Peyer's patch (tissue), 4 donors: ENCODE measurements at regions not wholly inside any gene's neighbourhood (a gene's known extent, or its start where the extent isn't known, plus 50 kb on each side); places are given as distances from the start of the nearest gene placed in this dataset.

Experiments
- DNase-seq, 3 donors: peaks; one replicate each; pipeline ENCODE4 v3.0.0-alpha.2; 2017 to 2019
- H3K27ac ChIP-seq, 4 donors: fragments of 200-600 bp; sonication (generic); one replicate each; pipeline ENCODE4 v1.5.1; 2016 to 2019
- H3K27me3 ChIP-seq, 2 donors: fragments of 200-600 bp; sonication (generic); one replicate each; pipeline ENCODE4 v1.5.1; 2019
- H3K36me3 ChIP-seq, 3 donors: fragments of 200-600 bp; sonication (generic); one replicate each; pipeline ENCODE4 v1.5.1; 2016 to 2019
- H3K4me1 ChIP-seq, 4 donors: fragments of 200-600 bp; sonication (generic); one replicate each; pipeline ENCODE4 v1.5.1; 2016 to 2019
- H3K4me3 ChIP-seq, 4 donors: fragments of 200-600 bp; sonication (generic); 1 replicate in 3 of 4; 2 replicates in 1 of 4; pipeline ENCODE4 v1.5.1; 2016 to 2019; ENCODE audit warnings: mild to moderate bottlenecking in 1 of 4
- H3K9me3 ChIP-seq, 4 donors: fragments of 200-600 bp; sonication (generic); one replicate each; pipeline ENCODE4 v1.5.1; 2016 to 2019; ENCODE audit warnings: mild to moderate bottlenecking in 1 of 4
- CTCF ChIP-seq, 6 experiments: fragments of 450-650 bp in 4 of 6; fragments of 200-600 bp in 2 of 6; sonication (generic) in 1 of 6; IDR thresholded peaks; one replicate each; pipeline ENCODE4 v1.5.1; 2017 to 2019; ENCODE audit warnings: antibody characterized with exemption in 6 of 6, mild to moderate bottlenecking in 3 of 6, moderate library complexity in 1 of 6
- POLR2A ChIP-seq, 2 donors: fragments of 450-650 bp; IDR thresholded peaks; one replicate each; pipeline ENCODE4 v1.5.1; 2017; ENCODE audit warnings: antibody characterized with exemption in 2 of 2, mild to moderate bottlenecking in 2 of 2, moderate library complexity in 2 of 2

- Histone ChIP-seq H3K27me3 (no peaks in the 10 kb centered on the region), H3K4me1 (peaks cover 0 to 10% (median 0%) of the 10 kb centered on the region in 4 donors), H3K4me3 (no peak overlapping the region), H3K27ac (no peak overlapping the region), H3K36me3 (no peaks in the 10 kb centered on the region), H3K9me3 (no peaks in the 10 kb centered on the region)
- TF ChIP-seq POLR2A (IDR thresholded peaks at IDR 0.05) (no peak), CTCF (IDR thresholded peaks at IDR 0.05) (no peak)
- DNase-seq, result no peak
Observed at GRCh38 chr15:68482246-68482645, 50.3 kb upstream of the ITGA11 start.

DNA sequence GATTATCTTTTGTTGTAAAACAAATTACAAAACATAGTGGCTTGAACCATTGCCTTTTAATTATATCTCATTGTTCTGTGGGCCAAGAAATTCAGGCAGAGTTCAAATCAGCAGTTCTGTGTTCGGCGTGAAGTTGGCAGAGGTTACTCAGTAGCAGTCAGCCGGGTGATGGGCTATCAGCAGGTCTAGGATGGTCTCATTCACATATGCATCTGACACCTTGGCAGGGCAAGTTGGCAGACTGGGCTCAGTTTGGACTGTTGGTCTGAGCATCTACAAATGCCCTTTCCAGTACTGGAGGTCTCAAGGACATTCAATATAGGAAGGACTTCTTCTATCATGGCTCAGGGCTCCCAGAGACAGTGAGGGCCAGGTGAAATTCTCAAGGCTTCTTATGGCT lies 51.2 kb upstream of the ITGA11 start:
- no peaks in the 10 kb centered on the region for H3K9me3 ChIP-seq
- H3K27me3 ChIP-seq, result no peaks in the 10 kb centered on the region
- H3K4me3 ChIP-seq, result no peak overlapping the region
- peaks cover 0 to 10% (median 0%) of the 10 kb centered on the region in 4 donors for H3K4me1 ChIP-seq
- TF ChIP-seq CTCF (IDR thresholded peaks at IDR 0.05), result no peak
- TF ChIP-seq POLR2A (IDR thresholded peaks at IDR 0.05), result no peak
- no peak for DNase-seq
- no peaks in the 10 kb centered on the region for H3K36me3 ChIP-seq
- no peak overlapping the region for H3K27ac ChIP-seq

DNA sequence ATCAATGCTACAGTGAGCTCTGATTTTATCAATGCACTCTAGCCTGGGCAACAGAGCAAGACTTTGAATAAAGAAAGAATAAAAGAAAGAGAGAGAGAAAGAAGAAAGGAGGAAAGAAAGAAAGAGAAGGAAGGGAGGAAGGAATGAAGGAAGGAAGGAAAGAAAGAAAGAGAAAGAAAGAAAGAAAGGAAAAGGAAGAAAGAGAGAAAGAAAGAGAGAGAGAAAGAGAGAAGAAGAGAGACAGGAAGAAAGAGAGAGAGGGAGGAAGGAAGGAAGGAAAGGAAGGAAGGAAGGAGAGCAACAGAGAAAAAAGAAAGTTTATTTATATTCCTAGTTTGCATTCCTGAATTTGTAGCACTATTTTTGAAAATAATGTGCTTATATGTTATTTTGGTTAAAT lies 52.3 kb upstream of the ITGA11 start:
- Histone ChIP-seq H3K27ac (peak overlapping the region in 1 of 4 donors; percentile 60), H3K9me3 (no peaks in the 10 kb centered on the region), H3K4me3 (no peak overlapping the region), H3K36me3 (no peaks in the 10 kb centered on the region), H3K27me3 (no peaks in the 10 kb centered on the region), H3K4me1 (peaks cover 0 to 10% (median 0%) of the 10 kb centered on the region in 4 donors)
- TF ChIP-seq CTCF (IDR thresholded peaks at IDR 0.05), result no peak
- TF ChIP-seq POLR2A (IDR thresholded peaks at IDR 0.05), result no peak
- DNase-seq, result no peak

GRCh38 chr15:68484696-68485400 lies 52.9 kb upstream of the ITGA11 start:
- Histone ChIP-seq H3K4me3 (no peak overlapping the region), H3K4me1 (peaks cover 0 to 10% (median 0%) of the 10 kb centered on the region in 4 donors), H3K9me3 (no peaks in the 10 kb centered on the region), H3K27me3 (no peaks in the 10 kb centered on the region), H3K27ac (peak overlapping the region in 3 of 4 donors; percentile 21 to 60 (median 22)), H3K36me3 (no peaks in the 10 kb centered on the region)
- TF ChIP-seq POLR2A (IDR thresholded peaks at IDR 0.05) (no peak), CTCF (IDR thresholded peaks at IDR 0.05) (no peak)
- no peak for DNase-seq

DNA sequence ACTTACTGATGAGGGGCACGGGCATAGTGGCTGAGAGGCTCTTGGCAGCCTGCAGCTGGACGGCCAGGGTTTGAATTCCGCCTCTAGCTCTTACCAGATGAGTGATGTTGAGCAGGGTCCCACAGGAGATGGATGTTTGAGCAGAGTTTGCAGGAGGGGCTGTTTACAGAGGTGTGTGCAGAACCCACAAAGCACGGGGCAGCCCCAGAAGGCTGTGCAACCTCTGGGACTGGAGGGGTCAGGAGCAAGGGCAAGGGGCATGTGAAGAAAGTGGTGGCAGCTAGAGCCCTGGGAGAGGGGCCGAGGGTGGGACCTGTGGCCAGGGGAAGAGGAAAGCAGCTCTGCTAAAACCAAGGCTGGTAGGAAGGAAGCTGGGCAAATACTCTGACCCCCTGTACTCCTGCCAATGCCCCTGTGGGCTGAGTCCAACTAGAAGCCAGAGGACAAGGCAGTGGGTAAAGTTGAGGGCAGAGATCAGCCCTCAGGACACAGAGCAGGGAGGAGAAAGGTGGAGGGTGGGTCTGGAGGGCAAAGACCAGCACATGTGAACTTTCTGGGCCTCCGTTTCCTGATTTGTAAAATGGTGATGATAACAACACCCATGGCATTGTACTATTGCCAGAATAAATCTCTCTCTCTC lies 53.9 kb upstream of the ITGA11 start:
- DNase-seq, result no peak
- Histone ChIP-seq H3K36me3 (no peaks in the 10 kb centered on the region), H3K27me3 (no peaks in the 10 kb centered on the region), H3K4me1 (peaks cover 0 to 10% (median 0%) of the 10 kb centered on the region in 4 donors), H3K4me3 (no peak overlapping the region), H3K27ac (peak overlapping the region in 1 of 4 donors; percentile 29), H3K9me3 (no peaks in the 10 kb centered on the region)
- no peak for TF ChIP-seq CTCF (IDR thresholded peaks at IDR 0.05)
- TF ChIP-seq POLR2A (IDR thresholded peaks at IDR 0.05), result no peak
